Non-pigmented ciliary epithelial cell (primary cell): ENCODE measurements at regions not wholly inside any gene's neighbourhood (a gene's known extent, or its start where the extent isn't known, plus 50 kb on each side); places are given as distances from the start of the nearest gene placed in this dataset.
"Not testable (repeated sequence)": the region's sequence is repeated elsewhere in the genome, so short reads cannot be mapped to it uniquely, and the experiment has no call there.

ENCODE experiments used
- DNase-seq: peaks from one replicate; pipeline ENCODE4 v3.0.0-alpha.2; 2010; ENCODE audit warnings: low read depth

- DNase-seq, result no peak
Observed at GRCh38 chr12:19909418-19909817, 458.9 kb upstream of the PDE3A start.

GRCh38 chr12:19910681-19911080 is 457.7 kb upstream of the PDE3A start:
- no peak for DNase-seq

GRCh38 chr12:19912991-19913390 is 455.3 kb upstream of the PDE3A start:
- DNase-seq, result no peak

GRCh38 chr12:19915392-19916195 is 452.7 kb upstream of the PDE3A start:
- DNase-seq, result peak; percentile 17

- DNase-seq, result no peak
Observed at GRCh38 chr12:19916196-19916753, 452.1 kb upstream of the PDE3A start.

- no peak for DNase-seq
Observed at GRCh38 chr12:19916974-19917373, 451.4 kb upstream of the PDE3A start.

GRCh38 chr12:19921716-19922115 is 446.6 kb upstream of the PDE3A start:
- DNase-seq, result not testable (repeated sequence)

- DNase-seq, result no peak
Observed at GRCh38 chr12:19922717-19923116, 445.6 kb upstream of the PDE3A start.

- DNase-seq, result no peak
Observed at GRCh38 chr12:19924360-19924759, 444.0 kb upstream of the PDE3A start.

- DNase-seq, result no peak
Observed at GRCh38 chr12:19925841-19926240, 442.5 kb upstream of the PDE3A start.

GRCh38 chr12:19926266-19926665 is 442.1 kb upstream of the PDE3A start:
- DNase-seq, result no peak

GRCh38 chr12:19927661-19928060 is 440.7 kb upstream of the PDE3A start:
- no peak for DNase-seq

- no peak for DNase-seq
Observed at GRCh38 chr12:19932413-19932812, 435.9 kb upstream of the PDE3A start.

GRCh38 chr12:19933924-19934323 is 434.4 kb upstream of the PDE3A start:
- DNase-seq, result no peak

GRCh38 chr12:19937161-19937560 is 431.2 kb upstream of the PDE3A start:
- DNase-seq, result no peak

- DNase-seq, result no peak
Observed at GRCh38 chr12:19938031-19938430, 430.3 kb upstream of the PDE3A start.

- DNase-seq, result no peak
Observed at GRCh38 chr12:19938491-19938890, 429.8 kb upstream of the PDE3A start.

GRCh38 chr12:19940267-19940666 is 428.1 kb upstream of the PDE3A start:
- no peak for DNase-seq

- DNase-seq, result no peak
Observed at GRCh38 chr12:19941096-19941495, 427.2 kb upstream of the PDE3A start.

- DNase-seq, result no peak
Observed at GRCh38 chr12:19945559-19946435, 422.5 kb upstream of the PDE3A start.

GRCh38 chr12:19946550-19946949 is 421.8 kb upstream of the PDE3A start:
- DNase-seq, result peak; percentile 96

GRCh38 chr12:19947344-19947743 is 421.0 kb upstream of the PDE3A start:
- DNase-seq, result no peak

GRCh38 chr12:19951664-19952063 is 416.7 kb upstream of the PDE3A start:
- no peak for DNase-seq
